Sigmoid colon (tissue), 6 donors: ENCODE measurements at regions not wholly inside any gene's neighbourhood (a gene's known extent, or its start where the extent isn't known, plus 50 kb on each side); places are given as distances from the start of the nearest gene placed in this dataset.

Experiments
- DNase-seq: peaks from one replicate; pipeline ENCODE4 v3.0.0-alpha.2; 2019
- H3K27ac ChIP-seq, 4 donors: fragments of 200-600 bp; sonication (generic); one replicate each; pipeline ENCODE4 v1.5.1; 2016 to 2019; ENCODE audit warnings: mild to moderate bottlenecking in 1 of 4
- H3K27me3 ChIP-seq, 3 donors: fragments of 200-600 bp; sonication (generic); one replicate each; pipeline ENCODE4 v1.5.1; 2019; ENCODE audit warnings: mild to moderate bottlenecking in 1 of 3
- H3K36me3 ChIP-seq, 4 donors: fragments of 200-600 bp; sonication (generic); one replicate each; pipeline ENCODE4 v1.5.1; 2016 to 2019
- H3K4me1 ChIP-seq, 4 donors: fragments of 200-600 bp; sonication (generic); one replicate each; pipeline ENCODE4 v1.5.1; 2017 to 2019
- H3K4me3 ChIP-seq, 4 donors: fragments of 200-600 bp; sonication (generic); one replicate each; pipeline ENCODE4 v1.5.1; 2017 to 2019; ENCODE audit warnings: mild to moderate bottlenecking in 2 of 4, moderate library complexity in 1 of 4
- H3K9me3 ChIP-seq, 4 donors: fragments of 200-600 bp in 3 of 4; sonication (generic) in 3 of 4; one replicate each; pipeline versions ENCODE4 v1.5.1 to v1.6.1; 2013 to 2019
- EP300 ChIP-seq, 4 donors: sonication (generic); formaldehyde crosslinking; IDR thresholded peaks; one replicate each; pipeline ENCODE4 v1.6.1; 2017; ENCODE audit warnings: antibody characterized with exemption in 4 of 4
- POLR2A ChIP-seq, 2 donors: fragments of 450-650 bp; IDR thresholded peaks; one replicate each; pipeline ENCODE4 v1.6.1; 2016; ENCODE audit warnings: antibody characterized with exemption in 2 of 2, mild to moderate bottlenecking in 2 of 2, moderate library complexity in 2 of 2
- POLR2AphosphoS5 ChIP-seq, 4 donors: sonication (generic); formaldehyde crosslinking; IDR thresholded peaks; one replicate each; pipeline ENCODE4 v1.6.1; 2017; ENCODE audit warnings: antibody characterized with exemption in 4 of 4
- WGBS, 2 donors: extraction: QIAGEN DNeasy Blood & Tissue Kit; methylation state at CpG; one replicate each; pipeline ENCODE4 v1.1.7; 2013; 5-methylcytosine and 5-hydroxymethylcytosine counted together
- intact Hi-C: fragments of 100-400 bp; cut with DNase I; formaldehyde crosslinking; loops from one replicate; pipeline ENCODE4 v1.15.1; 2023
- TF ChIP-seq, protein P1 (sequence below), 4 experiments: fragments of 450-650 bp in 3 of 4; fragments of 200-600 bp in 1 of 4; IDR thresholded peaks; one replicate each; pipeline ENCODE4 v1.5.1; 2016 to 2019; ENCODE audit warnings: antibody characterized with exemption in 4 of 4, mild to moderate bottlenecking in 3 of 4, moderate library complexity in 2 of 4
- donor health status: healthy with polysubstance abuse.
- donor health status: healthy.

DNA sequence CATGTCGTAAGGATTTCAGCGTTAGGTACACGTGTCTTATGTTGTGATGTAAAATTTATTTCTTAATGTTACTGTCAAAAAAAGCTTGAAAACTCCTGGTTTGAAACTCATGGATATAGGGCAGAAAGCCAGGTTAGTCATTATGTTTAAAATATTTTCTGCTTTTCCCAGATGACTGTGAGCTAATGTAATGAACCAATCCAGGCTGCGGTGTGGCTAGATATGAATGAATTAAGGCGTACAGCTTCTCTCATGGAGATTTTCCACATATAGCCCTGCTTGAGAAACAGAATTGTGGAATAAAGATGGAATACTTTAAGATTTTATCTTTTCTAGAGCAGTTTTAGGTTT is 80.3 kb upstream of the STMND1 start:
- intact Hi-C loops: no loop called here
- Histone ChIP-seq H3K27ac (no peak overlapping the region), H3K4me3 (no peak overlapping the region), H3K9me3 (no peaks in the 10 kb centered on the region), H3K27me3 (no peaks in the 10 kb centered on the region), H3K36me3 (no peaks in the 10 kb centered on the region), H3K4me1 (no peaks in the 10 kb centered on the region)
- WGBS, 2 donors: 84 to 91% methylated on average over 5 of the region's 5 CpGs
- TF ChIP-seq POLR2A (IDR thresholded peaks at IDR 0.05) (no peak), EP300 (IDR thresholded peaks at IDR 0.05) (no peak), POLR2AphosphoS5 (IDR thresholded peaks at IDR 0.05) (no peak)
- TF ChIP-seq, protein P1, sequence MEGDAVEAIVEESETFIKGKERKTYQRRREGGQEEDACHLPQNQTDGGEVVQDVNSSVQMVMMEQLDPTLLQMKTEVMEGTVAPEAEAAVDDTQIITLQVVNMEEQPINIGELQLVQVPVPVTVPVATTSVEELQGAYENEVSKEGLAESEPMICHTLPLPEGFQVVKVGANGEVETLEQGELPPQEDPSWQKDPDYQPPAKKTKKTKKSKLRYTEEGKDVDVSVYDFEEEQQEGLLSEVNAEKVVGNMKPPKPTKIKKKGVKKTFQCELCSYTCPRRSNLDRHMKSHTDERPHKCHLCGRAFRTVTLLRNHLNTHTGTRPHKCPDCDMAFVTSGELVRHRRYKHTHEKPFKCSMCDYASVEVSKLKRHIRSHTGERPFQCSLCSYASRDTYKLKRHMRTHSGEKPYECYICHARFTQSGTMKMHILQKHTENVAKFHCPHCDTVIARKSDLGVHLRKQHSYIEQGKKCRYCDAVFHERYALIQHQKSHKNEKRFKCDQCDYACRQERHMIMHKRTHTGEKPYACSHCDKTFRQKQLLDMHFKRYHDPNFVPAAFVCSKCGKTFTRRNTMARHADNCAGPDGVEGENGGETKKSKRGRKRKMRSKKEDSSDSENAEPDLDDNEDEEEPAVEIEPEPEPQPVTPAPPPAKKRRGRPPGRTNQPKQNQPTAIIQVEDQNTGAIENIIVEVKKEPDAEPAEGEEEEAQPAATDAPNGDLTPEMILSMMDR (IDR thresholded peaks at IDR 0.05): no peak
- DNase-seq: no peak

DNA sequence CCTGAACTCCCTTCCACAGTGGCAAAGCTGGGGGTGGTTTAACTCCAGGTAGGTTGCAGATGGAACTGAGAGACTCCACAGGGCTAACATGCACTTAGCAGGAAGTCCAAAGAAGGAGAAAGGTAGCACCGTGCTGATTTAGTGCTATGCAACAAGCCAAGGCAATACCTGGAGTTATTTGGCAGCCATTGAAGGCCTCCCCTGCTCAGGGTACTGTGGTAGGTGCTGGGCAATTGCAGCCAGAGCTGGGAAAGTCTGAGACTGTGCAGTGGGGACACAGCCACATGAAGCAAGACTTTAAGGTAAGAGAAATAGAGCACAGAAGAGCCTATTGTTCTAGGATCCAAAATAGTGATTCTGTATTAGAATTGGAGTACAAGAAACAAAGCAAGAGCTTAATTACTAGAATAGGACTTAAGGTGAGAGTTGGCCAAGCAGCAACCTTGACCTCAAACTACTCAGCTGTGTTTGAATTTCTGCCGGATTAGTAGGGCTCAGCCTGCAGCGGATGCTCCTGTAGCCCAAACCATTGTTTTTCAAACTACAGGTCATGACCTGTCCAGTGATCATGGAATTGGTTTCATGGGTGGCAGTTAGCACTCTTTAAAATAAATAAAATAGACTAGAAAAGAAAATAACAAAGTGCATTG is 80.8 kb upstream of the STMND1 start:
- no peak overlapping the region for H3K4me3 ChIP-seq
- no peaks in the 10 kb centered on the region for H3K9me3 ChIP-seq
- TF ChIP-seq POLR2AphosphoS5 (IDR thresholded peaks at IDR 0.05) (no peak), EP300 (IDR thresholded peaks at IDR 0.05) (no peak), POLR2A (IDR thresholded peaks at IDR 0.05) (no peak)
- TF ChIP-seq, protein P1 (IDR thresholded peaks at IDR 0.05): no peak
- intact Hi-C loops: no loop called here
- H3K27ac ChIP-seq: no peak overlapping the region
- H3K27me3 ChIP-seq: no peaks in the 10 kb centered on the region
- DNase-seq: no peak
- no peaks in the 10 kb centered on the region for H3K36me3 ChIP-seq
- H3K4me1 ChIP-seq: peaks cover 0 to 4% (median 0%) of the 10 kb centered on the region in 4 donors
- WGBS, 2 donors: 61 to 77% methylated on average over 3 of the region's 3 CpGs

DNA sequence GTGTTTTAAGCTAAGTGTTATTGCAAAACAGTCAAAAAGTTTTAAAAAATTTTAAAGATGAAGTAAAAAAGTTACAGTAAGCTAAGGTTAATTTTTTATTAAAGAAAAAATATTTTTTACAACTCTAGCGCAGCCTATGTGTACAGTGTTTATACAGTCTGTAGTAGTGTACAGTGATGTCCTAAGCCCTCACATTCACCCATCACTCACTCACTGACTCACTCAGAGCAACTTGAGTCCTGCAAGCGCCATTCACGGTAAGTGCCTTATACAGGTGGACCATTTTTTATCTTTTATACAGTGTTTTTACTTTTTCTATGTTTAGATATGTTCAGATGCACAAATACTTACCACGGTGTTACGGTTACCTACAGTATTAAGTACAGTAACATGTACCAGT is 83.4 kb upstream of the STMND1 start:
- H3K36me3 ChIP-seq: no peaks in the 10 kb centered on the region
- no peak for TF ChIP-seq EP300 (IDR thresholded peaks at IDR 0.05)
- no peak for TF ChIP-seq POLR2A (IDR thresholded peaks at IDR 0.05)
- TF ChIP-seq, protein P1 (IDR thresholded peaks at IDR 0.05): no peak
- TF ChIP-seq POLR2AphosphoS5 (IDR thresholded peaks at IDR 0.05): no peak
- no peak for DNase-seq
- intact Hi-C loops: loop anchor here (10.0 kb wide), 1 partner anchor 566 kb away; no protein-coding TSS in a partner anchor
- H3K27me3 ChIP-seq: no peaks in the 10 kb centered on the region
- WGBS, 2 donors: 94 to 95% methylated on average over 5 of the region's 5 CpGs
- H3K4me1 ChIP-seq: peaks cover 0 to 19% (median 4%) of the 10 kb centered on the region in 4 donors
- no peak overlapping the region for H3K4me3 ChIP-seq
- H3K27ac ChIP-seq: no peak overlapping the region
- no peaks in the 10 kb centered on the region for H3K9me3 ChIP-seq

DNA sequence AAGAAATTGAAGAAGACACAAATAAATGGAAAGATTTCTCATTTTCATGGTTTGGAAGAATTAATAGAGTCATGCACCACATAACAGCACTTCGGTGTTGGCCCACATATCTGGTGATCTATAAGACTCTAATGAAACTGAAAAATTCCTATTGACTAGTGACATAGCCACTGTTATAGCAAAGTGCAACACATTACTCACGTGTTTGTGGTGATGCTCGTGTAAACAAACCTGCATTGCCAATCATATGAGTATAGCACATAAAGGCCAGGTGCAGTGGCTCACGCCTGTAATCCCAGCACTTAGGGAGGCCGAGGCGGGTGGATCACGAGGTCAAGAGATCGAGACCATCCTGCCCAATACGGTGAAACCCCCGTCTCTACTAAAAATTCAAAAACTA is 84.4 kb upstream of the STMND1 start:
- H3K4me1 ChIP-seq: peaks cover 0 to 29% (median 13%) of the 10 kb centered on the region in 4 donors
- WGBS, 2 donors: 88 to 93% methylated on average over 10 of the region's 10 CpGs

More for the DNA sequence above, 84.4 kb upstream of the STMND1 start:
- Histone ChIP-seq H3K27ac (no peak overlapping the region), H3K27me3 (no peaks in the 10 kb centered on the region), H3K9me3 (no peaks in the 10 kb centered on the region), H3K4me3 (no peak overlapping the region), H3K36me3 (no peaks in the 10 kb centered on the region)
- no peak for DNase-seq
- no peak for TF ChIP-seq POLR2A (IDR thresholded peaks at IDR 0.05)
- TF ChIP-seq POLR2AphosphoS5 (IDR thresholded peaks at IDR 0.05): no peak
- no peak for TF ChIP-seq EP300 (IDR thresholded peaks at IDR 0.05)
- TF ChIP-seq, protein P1 (IDR thresholded peaks at IDR 0.05): no peak
- intact Hi-C loops: loop anchor here (10.0 kb wide), 1 partner anchor 567 kb away; no protein-coding TSS in a partner anchor
